Type B pancreatic cell (in vitro differentiated cells): ENCODE measurements at regions not wholly inside any gene's neighbourhood (a gene's known extent, or its start where the extent isn't known, plus 50 kb on each side); places are given as distances from the start of the nearest gene placed in this dataset.

Source experiments
- DNase-seq: peaks from one replicate; pipeline ENCODE4 v3.0.0; 2021; ENCODE audit warnings: mixed read lengths; ENCODE audit not compliant: unreplicated experiment; ENCODE audit errors: extremely low spot score
- H3K27ac Mint-ChIP-seq: 2 replicates; pipeline ENCODE4 v1.8.0; 2021; ENCODE audit warnings: mild to moderate bottlenecking, mixed read lengths
- H3K27me3 Mint-ChIP-seq: 2 replicates; pipeline ENCODE4 v1.8.0; 2021; ENCODE audit warnings: mixed read lengths
- H3K36me3 Mint-ChIP-seq: 2 replicates; pipeline ENCODE4 v1.8.0; 2021; ENCODE audit warnings: mixed read lengths
- H3K4me1 Mint-ChIP-seq: one replicate; pipeline ENCODE4 v1.8.0; 2021; ENCODE audit warnings: mixed read lengths; ENCODE audit not compliant: unreplicated experiment
- H3K4me3 Mint-ChIP-seq: 2 replicates; pipeline ENCODE4 v1.8.0; 2021; ENCODE audit warnings: mild to moderate bottlenecking, mixed read lengths
- H3K9me3 Mint-ChIP-seq: 2 replicates; pipeline ENCODE4 v1.8.0; 2021; ENCODE audit warnings: mixed read lengths
- CTCF ChIP-seq: fragments of 200-600 bp; sonication (generic); conservative IDR thresholded peaks from 2 replicates; pipeline ENCODE4 v1.5.0; 2021; ENCODE audit warnings: antibody characterized with exemption, mild to moderate bottlenecking

DNA sequence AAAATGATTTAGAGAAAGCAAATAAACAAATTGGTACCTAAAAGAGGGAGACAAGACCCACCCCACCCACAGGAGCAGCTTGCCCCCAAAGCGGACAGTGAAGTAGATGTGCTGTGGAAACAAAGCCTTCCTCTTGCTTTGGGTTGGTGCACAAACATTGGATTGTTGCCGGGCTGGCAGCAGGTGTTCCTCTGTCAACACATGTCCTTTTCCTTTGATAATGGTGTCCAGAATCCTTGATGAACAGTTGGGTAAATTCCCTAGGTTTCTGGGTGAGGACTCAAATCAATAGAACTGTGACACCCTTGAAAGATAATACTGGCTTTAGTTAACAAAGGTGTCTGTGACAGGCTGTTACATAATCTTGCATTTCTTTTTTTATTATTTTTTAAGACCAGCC is 311.8 kb downstream of the SPRY2 start:
- Mint-ChIP-seq H3K4me3 (no peak overlapping the region), H3K27ac (no peak overlapping the region), H3K36me3 (no peaks in the 10 kb centered on the region), H3K27me3 (no peaks in the 10 kb centered on the region), H3K9me3 (no peaks in the 10 kb centered on the region), H3K4me1 (no peaks in the 10 kb centered on the region)
- DNase-seq = no peak
- no peak for TF ChIP-seq CTCF

DNA sequence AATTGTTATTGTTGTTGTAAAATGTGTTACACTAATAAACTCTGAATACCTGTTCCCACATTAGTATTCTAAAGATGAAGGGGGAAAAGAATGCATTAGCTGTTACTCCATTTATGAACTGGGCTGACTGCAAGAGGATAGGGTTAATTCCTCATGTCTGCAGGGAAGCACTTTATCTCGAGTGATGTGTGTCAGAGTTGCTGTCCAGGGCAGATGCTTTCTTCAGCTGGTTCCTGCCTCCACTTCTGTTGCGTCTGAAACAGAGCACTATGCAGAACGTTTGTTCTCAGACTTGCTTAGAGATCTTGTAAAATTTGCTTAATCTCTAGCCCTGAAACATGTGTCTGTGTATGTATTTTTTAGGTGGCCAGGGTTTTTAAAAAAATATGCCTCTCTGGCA is 318.8 kb downstream of the SPRY2 start:
- Mint-ChIP-seq H3K27me3 (peaks cover 2% of the 10 kb centered on the region), H3K4me1 (peaks cover 12% of the 10 kb centered on the region), H3K27ac (no peak overlapping the region), H3K36me3 (peaks cover 3% of the 10 kb centered on the region), H3K9me3 (peaks cover 9% of the 10 kb centered on the region), H3K4me3 (no peak overlapping the region)
- TF ChIP-seq CTCF = no peak
- DNase-seq = no peak

GRCh38 chr13:80012251-80012650 is 328.7 kb downstream of the SPRY2 start:
- Mint-ChIP-seq H3K4me1 (peaks cover 11% of the 10 kb centered on the region), H3K27ac (no peak overlapping the region), H3K9me3 (no peaks in the 10 kb centered on the region), H3K4me3 (no peak overlapping the region), H3K36me3 (no peaks in the 10 kb centered on the region), H3K27me3 (no peaks in the 10 kb centered on the region)
- DNase-seq = no peak
- TF ChIP-seq CTCF = no peak

DNA sequence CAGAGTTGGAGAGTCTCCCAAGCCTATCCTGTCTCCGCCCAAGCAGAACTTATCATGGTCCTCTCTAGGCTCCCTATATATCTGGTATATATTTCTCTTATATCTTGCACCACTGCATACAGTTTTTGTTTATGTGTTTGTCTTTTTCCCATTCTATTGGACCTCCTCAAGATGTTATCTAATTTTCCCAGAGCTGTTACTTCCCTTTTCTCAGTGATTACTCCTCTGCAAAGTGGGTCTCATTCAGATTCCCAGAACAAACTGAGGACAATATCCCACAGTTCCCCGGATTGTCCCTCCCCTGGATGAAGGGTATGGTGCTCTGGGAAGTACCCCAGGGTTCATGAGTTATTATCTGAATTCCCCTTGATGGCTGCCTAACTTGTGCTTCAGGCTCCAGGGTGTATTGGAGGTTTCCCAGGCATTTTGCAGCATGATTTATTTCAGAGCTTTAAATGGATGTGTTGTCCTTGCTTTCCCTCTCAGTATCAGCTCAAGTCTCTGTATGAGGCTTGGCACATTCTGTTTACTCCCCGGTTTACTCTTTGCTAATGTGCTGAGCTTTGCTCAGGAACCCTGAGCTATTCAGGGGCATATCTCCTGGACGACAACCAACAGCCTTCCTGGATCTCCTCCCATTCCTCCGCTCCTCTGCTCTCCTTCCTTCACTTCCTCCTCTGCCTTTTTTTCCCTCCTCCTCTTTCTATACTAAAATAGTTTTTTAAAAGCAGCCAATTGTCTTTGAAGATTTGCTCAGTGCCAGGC is 329.3 kb downstream of the SPRY2 start:
- TF ChIP-seq CTCF = no peak
- Mint-ChIP-seq H3K4me1 (peaks cover 11% of the 10 kb centered on the region), H3K9me3 (no peaks in the 10 kb centered on the region), H3K27ac (peak overlapping the region; percentile 1), H3K4me3 (no peak overlapping the region), H3K36me3 (no peaks in the 10 kb centered on the region), H3K27me3 (no peaks in the 10 kb centered on the region)
- no peak for DNase-seq

DNA sequence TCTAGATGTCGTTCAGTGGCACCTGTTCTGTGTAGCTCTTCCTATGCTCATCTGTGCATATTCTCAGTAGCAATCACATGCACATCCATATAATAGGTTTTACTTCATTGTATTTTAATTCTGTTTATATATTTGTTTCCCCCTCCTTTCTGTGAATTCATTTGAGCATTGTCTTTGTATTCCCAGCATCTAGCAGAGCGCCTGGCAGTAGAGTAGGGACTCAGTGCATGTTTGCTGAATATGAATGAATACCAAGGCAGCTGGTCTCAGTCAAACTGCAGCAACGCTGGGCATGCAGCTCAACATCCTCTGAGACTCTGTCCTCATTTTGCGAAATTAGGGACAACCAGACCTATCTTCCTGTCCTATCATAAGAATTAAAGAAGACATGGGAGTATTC is 330.1 kb downstream of the SPRY2 start:
- TF ChIP-seq CTCF = no peak
- DNase-seq = no peak
- Mint-ChIP-seq H3K9me3 (no peaks in the 10 kb centered on the region), H3K4me1 (peaks cover 11% of the 10 kb centered on the region), H3K27ac (no peak overlapping the region), H3K4me3 (no peak overlapping the region), H3K36me3 (no peaks in the 10 kb centered on the region), H3K27me3 (no peaks in the 10 kb centered on the region)
